ENCODE measurements at regions not wholly inside any gene's neighbourhood (a gene's known extent, or its start where the extent isn't known, plus 50 kb on each side); places are given as distances from the start of the nearest gene placed in this dataset.

DNA sequence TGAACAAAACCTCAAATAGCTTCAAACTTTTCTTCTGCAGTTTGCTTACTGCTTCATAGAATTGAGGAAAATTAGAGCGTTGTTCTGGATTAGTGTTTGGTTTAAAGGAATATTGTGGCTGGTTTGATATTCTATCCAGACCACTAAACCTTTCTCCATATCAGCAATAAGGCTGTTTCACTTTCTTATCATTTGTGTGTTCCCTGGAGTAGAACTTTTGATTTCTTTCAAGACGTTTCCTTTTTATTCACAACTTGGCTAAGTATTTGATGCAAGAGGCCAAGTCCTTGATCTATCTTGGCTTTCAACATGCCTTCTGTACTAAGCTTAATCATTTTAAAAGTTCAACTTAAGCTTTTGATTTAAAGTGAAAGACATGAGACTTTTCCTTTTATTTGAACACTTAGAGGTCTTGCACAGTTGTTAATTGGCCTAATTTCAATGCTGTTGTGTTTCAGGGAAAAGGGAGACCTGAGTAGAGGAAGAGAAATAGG, 359.1 kb downstream of the S1PR1 start:
- TF ChIP-seq POLR2A (IDR thresholded peaks at IDR 0.05) (no peak), CTCF (IDR thresholded peaks at IDR 0.05 in 8 of 11, conservative IDR thresholded peaks at IDR 0.05 in 3 of 11) (no peak)
